Neural cell (in vitro differentiated cells): ENCODE measurements at regions not wholly inside any gene's neighbourhood (a gene's known extent, or its start where the extent isn't known, plus 50 kb on each side); places are given as distances from the start of the nearest gene placed in this dataset.

Experiments
- H2AFZ ChIP-seq: fragments of 200-600, 300-800 bp; sonication (generic), shearing (Covaris generic); 2 replicates; pipeline ENCODE4 v1.6.0; 2014; ENCODE audit warnings: low read depth, mild to moderate bottlenecking, antibody characterized with exemption, low read length, moderate library complexity
- H3F3A ChIP-seq: fragments of 200-600 bp; shearing (Covaris generic); 2 replicates; pipeline ENCODE4 v1.6.1; 2016; ENCODE audit warnings: mild to moderate bottlenecking, moderate library complexity, mixed read lengths, antibody characterized with exemption, low read length; ENCODE audit not compliant: insufficient read depth, poor library complexity, severe bottlenecking
- H3K27ac ChIP-seq: fragments of 200-600, 300-800 bp; sonication (generic), shearing (Covaris generic); 2 replicates; pipeline ENCODE4 v1.5.1; 2014; ENCODE audit warnings: mild to moderate bottlenecking, low read length, moderate library complexity
- H3K27me3 ChIP-seq: fragments of 300-800, 200-600 bp; sonication (generic), shearing (Covaris generic); 2 replicates; pipeline ENCODE4 v1.6.0; 2014; ENCODE audit warnings: mild to moderate bottlenecking, low read depth, low read length, moderate library complexity; ENCODE audit not compliant: insufficient read depth
- H3K36me3 ChIP-seq: fragments of 300-800, 200-600 bp; sonication (generic), shearing (Covaris generic); 2 replicates; pipeline ENCODE4 v1.5.1; 2014; ENCODE audit warnings: mild to moderate bottlenecking, antibody characterized with exemption, low read length, moderate library complexity; ENCODE audit not compliant: insufficient read depth
- H3K4me2 ChIP-seq: fragments of 300-800, 200-600 bp; sonication (generic), shearing (Covaris generic); 2 replicates; pipeline ENCODE4 v1.6.0; 2014; ENCODE audit warnings: mild to moderate bottlenecking, low read length
- H3K4me3 ChIP-seq: fragments of 300-800, 200-600 bp; sonication (generic), shearing (Covaris generic); 2 replicates; pipeline ENCODE4 v1.5.1; 2014; ENCODE audit warnings: mild to moderate bottlenecking, low read length, moderate library complexity
- H3K79me2 ChIP-seq: fragments of 200-600 bp; shearing (Covaris generic); replicated peaks from 2 replicates; pipeline ENCODE4 v1.6.0; 2014; ENCODE audit warnings: mild to moderate bottlenecking, low read length, moderate library complexity; ENCODE audit not compliant: insufficient read depth
- H3K9ac ChIP-seq: fragments of 300-800, 200-600 bp; sonication (generic), shearing (Covaris generic); 2 replicates; pipeline ENCODE4 v1.6.1; 2016; ENCODE audit warnings: mild to moderate bottlenecking, low read length, mixed read lengths
- H3K9me2 ChIP-seq: fragments of 200-600 bp; shearing (Covaris generic); 2 replicates; pipeline ENCODE4 v1.6.1; 2016; ENCODE audit warnings: mild to moderate bottlenecking, low read length, mixed read lengths; ENCODE audit not compliant: insufficient read depth
- H3K9me3 ChIP-seq: fragments of 200-600, 300-800 bp; sonication (generic), shearing (Covaris generic); 2 replicates; pipeline ENCODE4 v1.6.1; 2016; ENCODE audit warnings: mild to moderate bottlenecking, mixed run types, low read length, moderate library complexity, mixed read lengths
- H4K20me1 ChIP-seq: fragments of 200-600 bp; shearing (Covaris generic); 2 replicates; pipeline ENCODE4 v1.6.1; 2016; ENCODE audit warnings: mild to moderate bottlenecking, mixed run types; ENCODE audit not compliant: insufficient read depth
- EP300 ChIP-seq: fragments of 450-650 bp; conservative IDR thresholded peaks from 2 replicates; pipeline ENCODE4 v1.6.1; 2014; ENCODE audit warnings: antibody characterized with exemption, mild to moderate bottlenecking, moderate library complexity; ENCODE audit not compliant: poor library complexity, severe bottlenecking
- EZH2 ChIP-seq: fragments of 200-600, 300-800 bp; shearing (Covaris generic), sonication (generic); IDR thresholded peaks from 2 replicates; pipeline ENCODE4 v1.6.1; 2014; ENCODE audit warnings: antibody characterized with exemption, low read length, borderline replicate concordance, mild to moderate bottlenecking; ENCODE audit not compliant: insufficient read depth, poor library complexity, severe bottlenecking
- MXI1 ChIP-seq: fragments of 450-650 bp; conservative IDR thresholded peaks from 2 replicates; pipeline ENCODE4 v1.6.1; 2014; ENCODE audit warnings: antibody characterized with exemption, mild to moderate bottlenecking; ENCODE audit not compliant: poor library complexity, severe bottlenecking
- POLR2AphosphoS5 ChIP-seq: IDR thresholded peaks from 2 replicates; pipeline ENCODE4 v1.6.1; 2012
- RAD21 ChIP-seq: fragments of 450-650 bp; conservative IDR thresholded peaks from 2 replicates; pipeline ENCODE4 v1.6.1; 2014; ENCODE audit warnings: antibody characterized with exemption, mild to moderate bottlenecking, moderate library complexity
- SMC3 ChIP-seq: fragments of 450-650 bp; conservative IDR thresholded peaks from 2 replicates; pipeline ENCODE4 v1.6.1; 2014; ENCODE audit warnings: antibody characterized with exemption, mild to moderate bottlenecking, moderate library complexity; ENCODE audit not compliant: poor library complexity
- TAF1 ChIP-seq: IDR thresholded peaks from 2 replicates; pipeline ENCODE4 v1.6.1; 2012; ENCODE audit warnings: low read depth
- TF ChIP-seq, protein P1 (sequence below): IDR thresholded peaks from 2 replicates; pipeline ENCODE4 v1.6.1; 2012; ENCODE audit warnings: borderline replicate concordance
- TF ChIP-seq, protein P2 (sequence below): fragments of 450-650 bp; IDR thresholded peaks from 2 replicates; pipeline ENCODE4 v1.5.1; 2014; ENCODE audit warnings: antibody characterized with exemption, mild to moderate bottlenecking, moderate library complexity; ENCODE audit not compliant: poor library complexity, severe bottlenecking

DNA sequence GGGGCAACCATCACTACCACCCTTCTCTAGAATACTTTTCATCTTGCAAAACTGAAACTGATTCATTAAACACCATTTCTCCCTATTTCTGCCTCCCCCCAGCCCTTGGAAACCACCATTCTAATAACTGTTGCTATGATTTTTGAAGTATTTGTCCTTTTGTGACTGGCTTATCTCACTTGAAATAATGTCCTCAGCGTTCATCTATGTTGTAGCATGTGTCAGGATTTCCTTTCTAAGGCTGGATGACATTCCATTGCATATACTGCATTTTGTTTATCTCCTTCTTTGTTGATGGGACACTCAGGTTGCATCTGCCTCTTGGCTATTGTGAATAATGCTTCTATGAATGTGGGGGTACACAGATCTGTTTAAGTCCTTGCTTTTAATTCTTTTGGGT lies 327.6 kb upstream of the ZNF32 start:
- Histone ChIP-seq H2AFZ (no peak overlapping the region), H3K9me2 (no peaks in the 10 kb centered on the region), H3K79me2 (no peaks in the 10 kb centered on the region), H3F3A (no peaks in the 10 kb centered on the region), H3K4me3 (no peak overlapping the region), H3K4me2 (no peak overlapping the region), H4K20me1 (no peaks in the 10 kb centered on the region), H3K27me3 (no peaks in the 10 kb centered on the region), H3K36me3 (no peaks in the 10 kb centered on the region), H3K9me3 (no peaks in the 10 kb centered on the region), H3K9ac (no peak overlapping the region), H3K27ac (no peak overlapping the region)
- TF ChIP-seq, protein P1, sequence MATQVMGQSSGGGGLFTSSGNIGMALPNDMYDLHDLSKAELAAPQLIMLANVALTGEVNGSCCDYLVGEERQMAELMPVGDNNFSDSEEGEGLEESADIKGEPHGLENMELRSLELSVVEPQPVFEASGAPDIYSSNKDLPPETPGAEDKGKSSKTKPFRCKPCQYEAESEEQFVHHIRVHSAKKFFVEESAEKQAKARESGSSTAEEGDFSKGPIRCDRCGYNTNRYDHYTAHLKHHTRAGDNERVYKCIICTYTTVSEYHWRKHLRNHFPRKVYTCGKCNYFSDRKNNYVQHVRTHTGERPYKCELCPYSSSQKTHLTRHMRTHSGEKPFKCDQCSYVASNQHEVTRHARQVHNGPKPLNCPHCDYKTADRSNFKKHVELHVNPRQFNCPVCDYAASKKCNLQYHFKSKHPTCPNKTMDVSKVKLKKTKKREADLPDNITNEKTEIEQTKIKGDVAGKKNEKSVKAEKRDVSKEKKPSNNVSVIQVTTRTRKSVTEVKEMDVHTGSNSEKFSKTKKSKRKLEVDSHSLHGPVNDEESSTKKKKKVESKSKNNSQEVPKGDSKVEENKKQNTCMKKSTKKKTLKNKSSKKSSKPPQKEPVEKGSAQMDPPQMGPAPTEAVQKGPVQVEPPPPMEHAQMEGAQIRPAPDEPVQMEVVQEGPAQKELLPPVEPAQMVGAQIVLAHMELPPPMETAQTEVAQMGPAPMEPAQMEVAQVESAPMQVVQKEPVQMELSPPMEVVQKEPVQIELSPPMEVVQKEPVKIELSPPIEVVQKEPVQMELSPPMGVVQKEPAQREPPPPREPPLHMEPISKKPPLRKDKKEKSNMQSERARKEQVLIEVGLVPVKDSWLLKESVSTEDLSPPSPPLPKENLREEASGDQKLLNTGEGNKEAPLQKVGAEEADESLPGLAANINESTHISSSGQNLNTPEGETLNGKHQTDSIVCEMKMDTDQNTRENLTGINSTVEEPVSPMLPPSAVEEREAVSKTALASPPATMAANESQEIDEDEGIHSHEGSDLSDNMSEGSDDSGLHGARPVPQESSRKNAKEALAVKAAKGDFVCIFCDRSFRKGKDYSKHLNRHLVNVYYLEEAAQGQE = no peak
- TF ChIP-seq MXI1 (no peak), EP300 (no peak), TAF1 (no peak), EZH2 (no peak), POLR2AphosphoS5 (no peak), RAD21 (no peak), SMC3 (no peak)
- TF ChIP-seq, protein P2, sequence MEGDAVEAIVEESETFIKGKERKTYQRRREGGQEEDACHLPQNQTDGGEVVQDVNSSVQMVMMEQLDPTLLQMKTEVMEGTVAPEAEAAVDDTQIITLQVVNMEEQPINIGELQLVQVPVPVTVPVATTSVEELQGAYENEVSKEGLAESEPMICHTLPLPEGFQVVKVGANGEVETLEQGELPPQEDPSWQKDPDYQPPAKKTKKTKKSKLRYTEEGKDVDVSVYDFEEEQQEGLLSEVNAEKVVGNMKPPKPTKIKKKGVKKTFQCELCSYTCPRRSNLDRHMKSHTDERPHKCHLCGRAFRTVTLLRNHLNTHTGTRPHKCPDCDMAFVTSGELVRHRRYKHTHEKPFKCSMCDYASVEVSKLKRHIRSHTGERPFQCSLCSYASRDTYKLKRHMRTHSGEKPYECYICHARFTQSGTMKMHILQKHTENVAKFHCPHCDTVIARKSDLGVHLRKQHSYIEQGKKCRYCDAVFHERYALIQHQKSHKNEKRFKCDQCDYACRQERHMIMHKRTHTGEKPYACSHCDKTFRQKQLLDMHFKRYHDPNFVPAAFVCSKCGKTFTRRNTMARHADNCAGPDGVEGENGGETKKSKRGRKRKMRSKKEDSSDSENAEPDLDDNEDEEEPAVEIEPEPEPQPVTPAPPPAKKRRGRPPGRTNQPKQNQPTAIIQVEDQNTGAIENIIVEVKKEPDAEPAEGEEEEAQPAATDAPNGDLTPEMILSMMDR = no peak

DNA sequence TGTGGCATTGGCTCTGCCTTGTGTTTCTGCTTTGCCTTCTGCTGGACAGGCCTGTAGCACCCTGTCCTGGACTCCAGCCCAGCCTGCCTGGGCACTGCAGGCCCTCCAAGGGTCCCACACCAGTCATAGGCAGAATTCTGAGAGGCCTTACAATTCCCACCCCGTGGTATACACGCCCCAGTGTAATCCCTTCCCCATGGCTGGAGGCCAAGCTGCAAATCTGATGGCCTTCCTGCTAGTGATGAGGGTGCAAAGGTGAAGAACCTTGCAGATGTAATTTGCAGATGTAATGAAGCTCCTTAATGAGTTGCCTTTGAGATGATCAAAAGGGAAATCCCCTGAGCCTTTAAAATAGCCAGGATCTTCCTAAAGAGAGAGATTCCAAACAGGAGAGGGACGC lies 325.1 kb upstream of the ZNF32 start:
- H3K27ac ChIP-seq = no peak overlapping the region
- H3K9ac ChIP-seq = no peak overlapping the region
- no peak overlapping the region for H3K4me2 ChIP-seq
- no peaks in the 10 kb centered on the region for H3K9me2 ChIP-seq
- H3K27me3 ChIP-seq = no peaks in the 10 kb centered on the region
- H4K20me1 ChIP-seq = no peaks in the 10 kb centered on the region
- no peak overlapping the region for H2AFZ ChIP-seq
- no peaks in the 10 kb centered on the region for H3F3A ChIP-seq
- H3K9me3 ChIP-seq = no peaks in the 10 kb centered on the region
- H3K79me2 ChIP-seq = no peaks in the 10 kb centered on the region
- no peak overlapping the region for H3K4me3 ChIP-seq
- no peaks in the 10 kb centered on the region for H3K36me3 ChIP-seq
- TF ChIP-seq, protein P2 = no peak
